Hepatocyte (in vitro differentiated cells): ENCODE measurements at regions not wholly inside any gene's neighbourhood (a gene's known extent, or its start where the extent isn't known, plus 50 kb on each side); places are given as distances from the start of the nearest gene placed in this dataset.

Source experiments
- EZH2phosphoT487 ChIP-seq: fragments of 200-600 bp; sonication (generic); IDR thresholded peaks from one replicate; pipeline ENCODE4 v1.6.1; 2018; ENCODE audit warnings: antibody characterized with exemption, mild to moderate bottlenecking, low read depth, moderate library complexity; ENCODE audit not compliant: unreplicated experiment, severe bottlenecking
- TF ChIP-seq, protein P1 (sequence below): fragments of 200-600 bp; sonication (generic); IDR thresholded peaks from 2 replicates; pipeline ENCODE4 v1.5.1; 2016; ENCODE audit warnings: antibody characterized with exemption, mild to moderate bottlenecking; ENCODE audit not compliant: poor library complexity

DNA sequence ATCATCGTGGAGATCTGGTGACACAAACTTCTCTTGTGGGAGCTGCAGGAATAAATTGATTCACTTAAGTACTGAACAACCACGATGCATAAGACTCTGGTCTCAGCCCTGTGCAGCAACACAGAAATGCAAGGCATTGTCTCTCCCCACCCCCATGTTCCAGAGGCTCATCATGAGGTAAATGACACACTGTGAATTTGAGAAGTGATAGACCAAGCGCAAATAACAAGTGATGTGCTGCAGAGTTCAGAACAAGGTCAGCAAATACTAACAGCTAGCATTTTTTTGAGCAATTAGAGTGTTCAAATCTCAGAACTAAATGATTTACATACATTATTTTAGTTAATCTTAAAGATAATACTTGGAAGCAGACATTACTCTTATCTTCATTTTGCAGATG is 223.7 kb downstream of the SEC16B start:
- TF ChIP-seq, protein P1, sequence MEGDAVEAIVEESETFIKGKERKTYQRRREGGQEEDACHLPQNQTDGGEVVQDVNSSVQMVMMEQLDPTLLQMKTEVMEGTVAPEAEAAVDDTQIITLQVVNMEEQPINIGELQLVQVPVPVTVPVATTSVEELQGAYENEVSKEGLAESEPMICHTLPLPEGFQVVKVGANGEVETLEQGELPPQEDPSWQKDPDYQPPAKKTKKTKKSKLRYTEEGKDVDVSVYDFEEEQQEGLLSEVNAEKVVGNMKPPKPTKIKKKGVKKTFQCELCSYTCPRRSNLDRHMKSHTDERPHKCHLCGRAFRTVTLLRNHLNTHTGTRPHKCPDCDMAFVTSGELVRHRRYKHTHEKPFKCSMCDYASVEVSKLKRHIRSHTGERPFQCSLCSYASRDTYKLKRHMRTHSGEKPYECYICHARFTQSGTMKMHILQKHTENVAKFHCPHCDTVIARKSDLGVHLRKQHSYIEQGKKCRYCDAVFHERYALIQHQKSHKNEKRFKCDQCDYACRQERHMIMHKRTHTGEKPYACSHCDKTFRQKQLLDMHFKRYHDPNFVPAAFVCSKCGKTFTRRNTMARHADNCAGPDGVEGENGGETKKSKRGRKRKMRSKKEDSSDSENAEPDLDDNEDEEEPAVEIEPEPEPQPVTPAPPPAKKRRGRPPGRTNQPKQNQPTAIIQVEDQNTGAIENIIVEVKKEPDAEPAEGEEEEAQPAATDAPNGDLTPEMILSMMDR = no peak
- no peak for TF ChIP-seq EZH2phosphoT487
